ENCODE measurements at regions not wholly inside any gene's neighbourhood (a gene's known extent, or its start where the extent isn't known, plus 50 kb on each side); places are given as distances from the start of the nearest gene placed in this dataset.
"Not testable (repeated sequence)": the region's sequence is repeated elsewhere in the genome, so short reads cannot be mapped to it uniquely, and the experiment has no call there.

GRCh38 chr20:53891306-53891894 is 179.0 kb downstream of the BCAS1 start:
- no peak for DNase-seq

DNA sequence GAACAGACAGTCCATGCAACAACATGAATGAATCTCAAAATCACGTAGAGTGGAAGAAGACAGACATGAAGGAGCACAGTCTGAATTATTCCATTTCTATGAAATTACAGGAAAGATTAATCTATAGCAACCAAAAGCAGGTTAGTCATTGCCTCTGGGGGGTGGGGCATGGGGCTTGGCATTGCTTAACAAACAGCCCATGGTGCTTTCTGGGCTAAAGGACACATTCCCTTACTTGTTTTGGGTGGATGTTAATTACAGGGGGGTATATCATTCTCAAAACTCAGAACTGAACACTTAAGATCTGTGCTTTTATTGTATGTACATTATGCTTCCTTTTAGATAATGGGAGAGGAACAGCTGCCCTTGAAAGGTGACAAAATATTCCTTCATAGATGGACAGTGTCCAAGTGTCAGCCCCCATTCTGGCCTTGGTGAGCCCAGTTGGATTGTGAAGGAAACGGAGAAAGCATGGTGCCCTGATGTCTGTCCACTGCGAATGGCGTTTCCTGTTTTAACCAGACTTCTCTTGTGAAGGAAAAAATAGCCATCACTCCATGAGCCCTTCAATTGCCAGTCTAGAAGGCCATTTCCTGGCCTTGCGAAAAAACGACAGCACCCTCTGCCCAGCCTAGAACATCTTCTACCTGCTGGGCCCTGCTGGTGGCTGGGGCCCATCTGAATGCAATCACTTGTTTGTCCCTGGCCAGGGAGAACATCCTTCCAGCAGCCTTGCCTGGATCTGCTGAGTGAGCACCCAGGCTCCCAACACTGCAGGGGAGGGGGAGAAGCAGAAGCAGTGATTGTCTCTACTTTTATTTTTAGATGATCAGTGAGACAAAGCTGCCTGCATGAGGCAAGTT is 179.7 kb downstream of the BCAS1 start:
- no peak for DNase-seq

DNA sequence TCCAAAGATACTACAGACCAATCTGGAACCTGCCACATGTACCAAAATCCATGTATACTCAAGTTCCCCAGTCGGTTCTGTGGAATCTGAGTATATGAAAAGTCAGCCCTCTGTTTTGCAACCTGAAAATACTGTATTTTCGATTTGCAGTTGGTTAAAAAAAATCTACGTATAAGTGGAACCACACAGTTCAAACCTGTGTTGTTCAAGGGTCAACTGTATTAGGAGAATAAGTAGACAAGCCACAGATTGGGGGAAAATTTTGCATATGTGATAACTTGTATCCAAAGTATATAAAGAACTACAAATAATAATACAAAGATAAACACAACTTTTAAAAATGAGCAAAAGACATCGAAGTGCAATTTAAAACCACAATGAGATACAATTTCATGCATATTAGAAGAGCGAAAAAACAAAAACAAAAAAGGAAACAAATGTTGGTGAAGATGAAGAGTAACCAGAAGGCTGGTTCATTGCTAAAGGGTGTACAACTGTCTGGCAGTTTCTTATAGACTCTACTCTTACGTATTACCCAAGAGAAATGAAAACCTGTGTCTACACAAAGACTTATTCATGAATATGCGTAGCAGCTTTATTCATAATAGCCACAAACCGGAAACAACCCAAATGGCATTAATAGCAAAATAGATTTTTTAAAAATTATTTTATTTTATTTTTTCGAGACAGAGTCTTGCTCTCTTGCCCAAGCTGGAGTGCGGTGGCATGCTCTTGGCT is 180.8 kb downstream of the BCAS1 start:
- no peak for DNase-seq

- no peak for DNase-seq
Measured at GRCh38 chr20:53888951-53889350, 181.4 kb downstream of the BCAS1 start.

GRCh38 chr20:53888510-53888909 is 181.9 kb downstream of the BCAS1 start:
- peak in 1 of 2 donors; percentile 28 for DNase-seq

GRCh38 chr20:53887973-53888372 is 182.4 kb downstream of the BCAS1 start:
- no peak for DNase-seq

DNA sequence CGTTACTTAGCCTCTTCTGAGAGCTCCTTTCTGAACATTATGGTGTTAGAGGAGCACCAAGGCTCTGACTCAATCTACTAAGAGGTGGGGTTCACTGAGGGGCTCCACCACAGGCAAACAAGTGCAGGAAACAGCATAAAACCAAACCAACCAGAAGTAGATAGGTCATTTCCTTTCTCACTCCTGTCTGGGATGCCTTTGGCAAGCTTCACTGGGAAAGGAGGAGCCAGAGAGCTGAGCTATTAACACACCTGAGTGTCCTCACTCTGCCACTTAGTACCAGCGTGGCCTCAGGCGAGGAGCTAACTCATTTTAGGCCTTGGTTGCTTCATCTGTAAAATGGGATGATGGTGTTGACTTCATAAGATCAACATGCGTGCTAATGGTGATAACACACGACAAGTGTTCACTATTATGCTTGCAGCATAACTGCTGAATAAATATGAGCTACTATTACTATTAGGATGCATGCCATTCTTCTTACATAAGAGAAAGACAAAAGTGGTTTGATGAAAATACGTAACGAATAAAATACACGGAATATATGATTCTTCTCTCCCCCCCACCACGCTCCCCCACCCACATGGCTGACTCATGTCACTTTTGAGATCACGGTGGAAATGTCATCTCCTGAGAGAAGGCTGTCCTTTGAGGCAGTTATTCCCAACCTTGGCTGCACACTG is 185.4 kb downstream of the BCAS1 start:
- DNase-seq: peak; percentile 63 to 72

- peak in 1 of 2 donors; percentile 11 for DNase-seq
Measured at GRCh38 chr20:53883098-53883911, 187.1 kb downstream of the BCAS1 start.

- not testable (repeated sequence) for DNase-seq
Measured at GRCh38 chr20:53882438-53882986, 187.9 kb downstream of the BCAS1 start.

GRCh38 chr20:53881362-53881761 is 189.0 kb downstream of the BCAS1 start:
- no peak for DNase-seq

GRCh38 chr20:53880108-53880641 is 190.2 kb downstream of the BCAS1 start:
- DNase-seq: no peak

- DNase-seq: no peak
Measured at GRCh38 chr20:53879048-53879684, 191.2 kb downstream of the BCAS1 start.

DNA sequence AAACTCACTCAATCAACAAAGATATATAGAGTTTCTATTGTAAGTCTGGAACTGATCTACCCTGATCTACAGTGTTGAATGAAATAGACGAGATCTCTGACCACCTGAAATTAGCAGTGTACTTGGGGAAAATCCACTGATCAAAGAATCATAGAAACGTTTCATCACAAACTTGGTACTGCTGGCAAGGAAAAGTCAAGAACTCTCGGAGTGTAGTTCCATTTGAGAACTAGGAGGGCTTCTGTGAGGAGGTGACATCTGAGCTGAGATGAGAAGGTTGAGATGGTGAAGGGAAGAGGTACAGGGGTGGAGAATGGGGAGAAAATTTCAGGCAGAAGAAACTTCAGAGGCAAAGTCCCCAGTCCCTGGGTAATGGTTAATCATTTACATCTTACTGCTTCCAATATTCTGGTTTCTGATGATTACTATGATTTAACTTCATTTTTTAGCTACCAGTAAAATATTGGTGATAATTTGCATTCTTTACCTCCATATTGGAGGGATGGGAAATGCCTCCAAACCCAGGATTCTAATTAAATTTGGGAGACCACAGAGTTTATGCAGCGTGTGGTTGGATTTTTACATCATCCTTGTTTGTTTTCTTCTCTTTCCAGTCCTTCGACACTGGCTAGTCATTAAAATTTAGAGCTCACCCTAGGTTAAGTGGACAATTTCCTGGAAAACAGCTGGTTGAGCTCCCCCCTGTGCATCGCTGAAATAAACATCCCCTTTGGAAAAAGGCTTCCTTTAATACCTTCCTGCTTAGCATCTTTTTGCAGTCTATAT is 191.9 kb downstream of the BCAS1 start:
- no peak for DNase-seq

DNA sequence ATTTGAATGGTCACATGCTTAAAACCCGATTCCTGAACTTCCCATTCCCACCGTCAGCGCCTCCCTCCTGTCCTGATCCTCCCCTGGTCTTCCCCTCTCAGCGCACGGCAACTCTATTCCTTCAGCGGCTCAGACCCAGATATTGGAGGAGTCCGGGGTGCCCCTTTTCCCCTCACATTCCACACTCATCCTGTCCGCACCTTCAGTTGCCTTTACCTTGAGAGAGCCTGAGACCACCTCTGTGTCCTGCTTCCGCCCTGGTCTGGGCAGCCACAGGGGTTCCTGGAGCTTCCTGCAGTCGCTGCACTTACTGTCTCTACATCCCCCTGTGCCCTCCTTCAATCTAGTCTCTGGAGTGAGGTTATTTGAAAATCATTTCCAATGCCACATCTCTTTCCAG is 193.4 kb downstream of the BCAS1 start:
- no peak for DNase-seq

- DNase-seq: no peak
Measured at GRCh38 chr20:53876470-53876869, 193.9 kb downstream of the BCAS1 start.

- DNase-seq: no peak
Measured at GRCh38 chr20:53875452-53875851, 194.9 kb downstream of the BCAS1 start.

GRCh38 chr20:53874706-53875105 is 195.7 kb downstream of the BCAS1 start:
- DNase-seq: no peak

DNA sequence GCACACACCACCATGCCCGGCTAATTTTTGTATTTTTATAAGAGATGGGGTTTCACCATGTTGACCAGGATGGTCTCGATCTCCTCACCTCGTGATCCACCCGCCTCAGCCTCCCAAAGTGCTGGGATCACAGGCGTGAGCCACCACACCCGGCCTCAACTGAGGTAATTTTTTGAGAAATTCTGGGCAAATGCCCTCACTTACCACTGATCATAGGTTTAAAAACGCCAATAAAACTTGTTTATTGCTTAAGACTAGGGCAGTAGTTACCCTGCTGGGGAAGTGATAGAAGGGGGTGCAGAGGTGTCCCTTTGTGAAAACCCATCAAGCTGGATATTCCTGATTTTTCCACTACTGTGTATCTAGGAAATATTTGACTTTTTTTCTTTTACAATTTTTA is 196.3 kb downstream of the BCAS1 start:
- DNase-seq: no peak

DNA sequence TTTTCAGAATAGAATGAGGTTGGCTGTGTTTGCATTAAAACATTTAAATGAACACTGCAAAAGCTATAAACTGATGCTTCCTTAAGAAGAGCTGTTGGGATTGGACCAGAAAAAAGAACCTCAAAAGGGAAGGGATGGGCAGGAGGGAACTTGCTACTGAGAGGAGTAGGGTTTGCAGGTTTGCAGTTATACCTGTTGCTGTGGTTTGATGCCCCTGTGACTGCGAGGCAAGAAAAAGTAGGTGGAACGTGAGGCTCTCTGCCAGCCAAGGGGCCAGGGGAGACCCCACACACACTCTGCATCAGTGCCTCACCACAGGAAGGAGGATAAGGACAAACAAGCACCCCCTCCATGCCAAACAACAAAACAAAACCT is 197.2 kb downstream of the BCAS1 start:
- no peak for DNase-seq

DNA sequence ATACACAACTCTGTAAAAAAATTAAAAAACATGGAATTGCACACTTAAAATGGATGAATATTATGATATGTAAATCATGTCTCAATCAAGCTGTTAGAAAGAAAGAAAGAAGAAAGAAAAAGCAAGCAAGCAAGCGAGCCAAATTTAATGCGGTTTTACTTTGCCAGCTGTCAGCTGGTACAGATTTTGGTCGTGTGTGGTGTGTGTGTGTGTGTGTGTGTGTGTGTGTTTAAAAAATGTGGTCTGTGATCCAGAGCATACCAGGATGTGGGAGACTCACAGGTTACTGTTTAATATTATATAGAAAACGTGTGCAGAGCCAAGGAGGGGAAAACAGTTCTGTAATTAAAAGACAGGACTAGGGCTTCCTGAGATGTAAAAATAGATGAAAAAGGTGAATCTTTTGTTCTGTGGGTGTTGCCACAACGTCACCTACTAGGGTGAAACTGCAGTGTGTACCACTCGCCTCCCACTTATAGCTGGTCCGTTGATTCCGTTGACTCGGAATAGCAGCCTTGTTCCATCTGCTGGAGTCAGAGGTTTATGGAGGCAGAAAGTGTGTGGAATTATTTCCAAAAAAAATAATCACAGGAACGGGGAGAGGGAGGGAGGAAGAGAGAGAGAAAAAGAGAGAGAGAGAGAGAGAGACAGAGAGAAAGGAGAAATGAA is 197.7 kb downstream of the BCAS1 start:
- peak; percentile 44 to 51 for DNase-seq

All from activated CD4-positive, alpha-beta T cell treated with anti-CD3 and anti-CD28 coated beads for 4 hours (primary cell).